Ascending aorta (tissue), 2 donors: ENCODE measurements at regions not wholly inside any gene's neighbourhood (a gene's known extent, or its start where the extent isn't known, plus 50 kb on each side); places are given as distances from the start of the nearest gene placed in this dataset.
"Not testable (repeated sequence)": the region's sequence is repeated elsewhere in the genome, so short reads cannot be mapped to it uniquely, and the experiment has no call there.

Experiments
- DNase-seq, 2 donors: peaks; one replicate each; pipeline ENCODE4 v3.0.0-alpha.2; 2019; ENCODE audit warnings: low spot score in 2 of 2
- H3K27ac ChIP-seq, 2 donors: fragments of 200-600 bp; sonication (generic); one replicate each; pipeline ENCODE4 v1.5.1; 2016 to 2017; ENCODE audit warnings: mild to moderate bottlenecking in 1 of 2
- H3K27me3 ChIP-seq: fragments of 200-600 bp; sonication (generic); one replicate; pipeline ENCODE4 v1.5.1; 2017
- H3K36me3 ChIP-seq, 2 donors: fragments of 200-600 bp; sonication (generic); one replicate each; pipeline ENCODE4 v1.5.1; 2016
- H3K4me1 ChIP-seq, 2 donors: fragments of 200-600 bp; sonication (generic); one replicate each; pipeline ENCODE4 v1.5.1; 2016 to 2017; ENCODE audit warnings: mild to moderate bottlenecking in 1 of 2
- H3K4me3 ChIP-seq, 2 donors: fragments of 200-600 bp; sonication (generic); one replicate each; pipeline ENCODE4 v1.5.1; 2016 to 2017; ENCODE audit warnings: mild to moderate bottlenecking in 1 of 2
- H3K9me3 ChIP-seq, 2 donors: fragments of 200-600 bp; sonication (generic); one replicate each; pipeline ENCODE4 v1.5.1; 2016
- intact Hi-C: fragments of 100-400 bp; cut with DNase I; formaldehyde crosslinking; loops from one replicate; pipeline ENCODE4 v1.15.1; 2023
- TF ChIP-seq, protein P1 (sequence below), 3 experiments: fragments of 200-600 bp in 2 of 3; fragments of 450-650 bp in 1 of 3; sonication (generic) in 2 of 3; IDR thresholded peaks; one replicate each; pipeline ENCODE4 v1.5.1; 2016 to 2019; ENCODE audit warnings: antibody characterized with exemption in 3 of 3, mild to moderate bottlenecking in 1 of 3, moderate library complexity in 1 of 3

- Histone ChIP-seq H3K36me3 (no peaks in the 10 kb centered on the region), H3K4me1 (no peaks in the 10 kb centered on the region), H3K27me3 (no peaks in the 10 kb centered on the region), H3K27ac (no peak overlapping the region), H3K9me3 (no peaks in the 10 kb centered on the region), H3K4me3 (no peak overlapping the region)
- TF ChIP-seq, protein P1, sequence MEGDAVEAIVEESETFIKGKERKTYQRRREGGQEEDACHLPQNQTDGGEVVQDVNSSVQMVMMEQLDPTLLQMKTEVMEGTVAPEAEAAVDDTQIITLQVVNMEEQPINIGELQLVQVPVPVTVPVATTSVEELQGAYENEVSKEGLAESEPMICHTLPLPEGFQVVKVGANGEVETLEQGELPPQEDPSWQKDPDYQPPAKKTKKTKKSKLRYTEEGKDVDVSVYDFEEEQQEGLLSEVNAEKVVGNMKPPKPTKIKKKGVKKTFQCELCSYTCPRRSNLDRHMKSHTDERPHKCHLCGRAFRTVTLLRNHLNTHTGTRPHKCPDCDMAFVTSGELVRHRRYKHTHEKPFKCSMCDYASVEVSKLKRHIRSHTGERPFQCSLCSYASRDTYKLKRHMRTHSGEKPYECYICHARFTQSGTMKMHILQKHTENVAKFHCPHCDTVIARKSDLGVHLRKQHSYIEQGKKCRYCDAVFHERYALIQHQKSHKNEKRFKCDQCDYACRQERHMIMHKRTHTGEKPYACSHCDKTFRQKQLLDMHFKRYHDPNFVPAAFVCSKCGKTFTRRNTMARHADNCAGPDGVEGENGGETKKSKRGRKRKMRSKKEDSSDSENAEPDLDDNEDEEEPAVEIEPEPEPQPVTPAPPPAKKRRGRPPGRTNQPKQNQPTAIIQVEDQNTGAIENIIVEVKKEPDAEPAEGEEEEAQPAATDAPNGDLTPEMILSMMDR (IDR thresholded peaks at IDR 0.05): peak; percentile 23 to 51 (median 34)
- no peak for DNase-seq
- intact Hi-C loops: loop anchor here (1.0 kb wide), 1 partner anchor 316 kb away; no protein-coding TSS in a partner anchor
These were observed 62.1 kb upstream of the LANCL3 start for GRCh38 chrX:37509349-37509748.

DNA sequence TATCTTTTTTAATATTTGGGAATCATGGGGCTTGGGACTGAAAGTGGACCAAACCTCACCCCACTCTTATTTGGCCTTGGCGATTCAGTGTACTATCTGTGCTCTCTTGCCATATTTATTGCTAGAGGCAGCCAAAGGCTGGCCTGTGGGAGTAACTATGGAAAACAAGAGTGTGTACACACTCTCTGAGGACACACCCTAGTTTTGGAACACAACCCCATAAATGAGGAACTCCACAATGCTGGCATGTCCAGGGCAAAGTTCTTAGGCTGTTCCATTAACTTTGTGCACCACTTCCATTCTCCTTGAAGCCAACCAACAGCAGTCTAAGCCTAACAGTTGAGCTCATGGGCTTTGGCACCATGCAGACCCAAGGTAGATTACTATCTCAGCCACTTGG, 54.9 kb upstream of the LANCL3 start:
- H3K9me3 ChIP-seq, H3K27me3 ChIP-seq, H3K4me1 ChIP-seq, H3K4me3 ChIP-seq, intact Hi-C loops, H3K36me3 ChIP-seq, H3K27ac ChIP-seq, DNase-seq: not testable (repeated sequence)

GRCh38 chrX:37519261-37519660, 52.2 kb upstream of the LANCL3 start:
- H3K36me3 ChIP-seq, H3K9me3 ChIP-seq, H3K4me1 ChIP-seq, intact Hi-C loops, H3K4me3 ChIP-seq, H3K27ac ChIP-seq, DNase-seq, H3K27me3 ChIP-seq: not testable (repeated sequence)

DNA sequence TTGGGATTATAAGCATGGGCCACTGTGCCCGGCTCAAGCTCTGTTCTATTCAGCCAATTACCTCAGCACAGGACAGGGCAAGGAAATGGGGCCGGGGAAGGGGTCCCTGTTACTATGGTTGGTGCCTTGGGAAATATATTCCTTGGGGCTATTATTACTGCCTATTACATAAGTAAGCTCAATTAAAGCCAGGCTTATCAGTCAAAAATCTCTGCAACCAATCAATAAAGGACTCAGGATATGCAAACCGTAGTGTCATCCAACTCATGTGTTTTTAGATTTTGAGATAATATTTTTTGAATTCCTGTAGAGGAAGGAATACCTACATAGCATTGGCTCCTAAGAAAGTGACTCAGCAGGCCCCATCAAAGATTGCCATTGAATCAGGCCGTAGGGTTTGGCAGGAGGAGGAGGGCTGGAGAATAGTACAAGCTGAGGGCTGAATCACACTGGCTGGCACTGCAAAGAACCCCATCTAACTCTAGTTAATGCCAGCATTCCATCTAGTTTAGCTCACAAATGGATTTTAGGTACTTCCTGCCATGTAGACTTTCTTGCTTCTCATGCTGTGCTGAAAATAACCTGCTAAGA, 50.5 kb upstream of the LANCL3 start:
- not testable (repeated sequence) for H3K4me3 ChIP-seq, H3K4me1 ChIP-seq, H3K9me3 ChIP-seq, H3K36me3 ChIP-seq, H3K27me3 ChIP-seq
- peak in 1 of 2 donors; percentile 85 for DNase-seq
- H3K27ac ChIP-seq: peak overlapping the region; percentile 66 to 80
- intact Hi-C loops: loop anchor here (5.0 to 10.0 kb wide), 2 partner anchors 51 to 164 kb away; partner anchors contain the start of genes LANCL3 and XK
